ENCODE measurements at regions not wholly inside any gene's neighbourhood (a gene's known extent, or its start where the extent isn't known, plus 50 kb on each side); places are given as distances from the start of the nearest gene placed in this dataset.

DNA sequence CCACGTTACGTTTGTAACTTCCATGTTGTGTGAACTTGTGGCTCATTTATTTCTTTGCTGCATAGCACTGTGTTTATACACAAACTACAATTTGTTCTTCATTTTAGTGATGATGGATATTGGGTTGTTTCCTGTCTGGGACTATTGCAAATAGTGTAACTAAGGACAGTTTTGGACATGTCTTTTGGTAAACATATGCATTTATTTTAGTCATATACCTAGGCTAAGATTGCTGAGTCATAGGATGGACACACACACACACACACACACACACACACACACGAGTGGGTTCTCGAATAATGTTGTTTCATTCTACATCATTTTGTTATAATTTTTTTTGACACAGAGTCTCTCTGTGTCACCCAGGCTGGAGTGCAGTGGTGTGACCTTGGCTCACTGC is 123.5 kb upstream of the CAND1 start:
- H3K27me3 ChIP-seq (replicated peaks; ENCODE audit: control insufficient read depth, insufficient read depth, low read length), result no peaks in the 10 kb centered on the region; the same call in 1 of the 2 replicates
- H3K4me3 ChIP-seq (replicated peaks; ENCODE audit: low read depth, low read length), result no peak overlapping the region
- no peak for TF ChIP-seq CTCF (IDR thresholded peaks at IDR 0.05; ENCODE audit: insufficient read depth, low read length, poor library complexity, severe bottlenecking)
- DNase-seq (ENCODE audit: extremely low read depth, insufficient read length), result no peak
- no peaks in the 10 kb centered on the region for H3K36me3 ChIP-seq (ENCODE audit: control insufficient read depth, insufficient read depth, low read length)

GRCh38 chr12:67147030-67147429 is 122.1 kb upstream of the CAND1 start:
- Histone ChIP-seq H3K27me3 (replicated peaks; ENCODE audit: control insufficient read depth, insufficient read depth, low read length) (no peaks in the 10 kb centered on the region), H3K4me3 (replicated peaks; ENCODE audit: low read depth, low read length) (no peak overlapping the region), H3K36me3 (ENCODE audit: control insufficient read depth, insufficient read depth, low read length) (no peaks in the 10 kb centered on the region)
- no peak for DNase-seq (ENCODE audit: extremely low read depth, insufficient read length)
- TF ChIP-seq CTCF (IDR thresholded peaks at IDR 0.05; ENCODE audit: insufficient read depth, low read length, poor library complexity, severe bottlenecking), result no peak

DNA sequence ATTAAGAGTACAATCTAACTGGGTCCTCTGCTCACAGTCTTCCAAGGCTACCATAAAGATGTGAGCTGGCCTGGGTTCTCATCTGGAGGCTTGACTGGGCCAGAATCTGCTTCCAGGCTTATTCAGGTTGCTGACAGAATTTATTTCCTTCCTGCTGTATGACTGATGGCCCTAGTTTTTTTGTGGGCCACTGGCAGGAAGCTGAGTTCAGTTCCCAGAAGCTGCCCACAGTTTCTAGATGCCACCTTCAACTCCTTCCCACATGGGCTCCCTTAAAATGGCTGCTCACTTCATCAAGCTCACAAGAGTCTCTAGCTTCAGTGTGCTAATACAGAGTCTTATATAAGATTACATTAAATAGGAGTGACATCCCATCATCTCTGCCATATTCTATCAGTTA is 121.7 kb upstream of the CAND1 start:
- DNase-seq (ENCODE audit: extremely low read depth, insufficient read length), result no peak
- H3K27me3 ChIP-seq (replicated peaks; ENCODE audit: control insufficient read depth, insufficient read depth, low read length), result no peaks in the 10 kb centered on the region
- TF ChIP-seq CTCF (IDR thresholded peaks at IDR 0.05; ENCODE audit: insufficient read depth, low read length, poor library complexity, severe bottlenecking), result no peak
- no peak overlapping the region for H3K4me3 ChIP-seq (replicated peaks; ENCODE audit: low read depth, low read length)
- no peaks in the 10 kb centered on the region for H3K36me3 ChIP-seq (ENCODE audit: control insufficient read depth, insufficient read depth, low read length)

DNA sequence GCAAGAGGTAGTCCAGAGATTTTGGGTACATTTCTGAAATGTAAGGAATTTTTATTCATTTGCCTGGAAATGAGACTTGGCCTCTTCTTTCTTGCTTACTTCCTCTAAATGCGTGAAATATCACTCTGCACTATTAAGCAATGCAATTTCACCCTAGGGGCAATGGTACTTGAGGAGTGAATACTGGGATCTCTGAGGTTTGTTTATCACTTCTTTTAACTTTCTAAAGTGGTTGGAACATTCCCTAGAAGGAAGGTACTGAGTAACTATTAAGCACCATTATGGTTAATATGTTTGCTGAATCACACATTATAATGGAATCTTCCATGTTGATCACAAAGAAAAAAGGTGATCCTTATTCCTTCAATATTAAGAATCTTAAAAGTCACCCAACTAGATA is 120.9 kb upstream of the CAND1 start:
- H3K36me3 ChIP-seq (ENCODE audit: control insufficient read depth, insufficient read depth, low read length), result no peaks in the 10 kb centered on the region
- no peak overlapping the region for H3K4me3 ChIP-seq (replicated peaks; ENCODE audit: low read depth, low read length)
- DNase-seq (ENCODE audit: extremely low read depth, insufficient read length), result no peak
- H3K27me3 ChIP-seq (replicated peaks; ENCODE audit: control insufficient read depth, insufficient read depth, low read length), result no peaks in the 10 kb centered on the region
- no peak for TF ChIP-seq CTCF (IDR thresholded peaks at IDR 0.05; ENCODE audit: insufficient read depth, low read length, poor library complexity, severe bottlenecking)

DNA sequence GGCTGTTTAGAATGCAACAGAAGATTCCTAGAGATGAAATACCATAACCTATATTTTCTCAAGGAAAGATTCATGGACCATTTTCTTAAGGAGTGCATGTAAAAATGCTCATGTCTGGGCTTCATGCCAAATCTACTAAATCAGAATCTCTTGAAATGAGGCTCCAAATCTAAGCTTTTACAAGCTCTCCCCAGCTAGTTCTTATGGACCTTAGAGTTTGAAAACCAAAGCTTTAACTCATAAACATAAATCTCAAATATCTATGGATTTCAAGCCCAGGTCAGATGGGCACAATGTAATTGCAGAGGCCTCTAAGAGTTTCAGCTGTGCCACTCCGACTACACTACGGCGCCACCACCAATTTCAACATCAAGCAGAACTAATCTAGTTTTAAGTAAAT is 117.3 kb upstream of the CAND1 start:
- no peak for TF ChIP-seq CTCF (IDR thresholded peaks at IDR 0.05; ENCODE audit: insufficient read depth, low read length, poor library complexity, severe bottlenecking)

DNA sequence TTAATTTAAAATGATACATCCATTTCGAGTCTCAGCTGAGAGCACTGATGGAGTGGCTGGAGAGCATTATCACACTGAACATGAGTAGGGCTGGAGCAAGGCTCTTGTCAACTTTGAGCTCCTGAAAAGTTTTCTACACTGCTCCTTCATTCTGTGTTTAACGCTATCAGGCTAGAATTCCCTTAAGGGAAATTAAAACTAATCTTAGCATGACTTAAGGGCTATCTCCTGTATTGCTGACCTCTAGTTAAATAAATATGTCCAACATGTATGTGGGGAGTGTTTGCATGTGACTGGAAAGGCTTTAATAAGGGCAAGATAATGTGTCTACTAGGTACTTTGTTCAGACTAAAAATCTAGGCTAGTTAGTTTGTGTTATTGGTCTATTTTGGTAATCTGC is 116.7 kb upstream of the CAND1 start:
- Histone ChIP-seq H3K27me3 (replicated peaks; ENCODE audit: control insufficient read depth, insufficient read depth, low read length) (no peaks in the 10 kb centered on the region), H3K36me3 (ENCODE audit: control insufficient read depth, insufficient read depth, low read length) (no peaks in the 10 kb centered on the region), H3K4me3 (replicated peaks; ENCODE audit: low read depth, low read length) (no peak overlapping the region)
- TF ChIP-seq CTCF (IDR thresholded peaks at IDR 0.05; ENCODE audit: insufficient read depth, low read length, poor library complexity, severe bottlenecking), result no peak
- DNase-seq (ENCODE audit: extremely low read depth, insufficient read length), result no peak

More for the DNA sequence above, 117.3 kb upstream of the CAND1 start:
- no peaks in the 10 kb centered on the region for H3K36me3 ChIP-seq (ENCODE audit: control insufficient read depth, insufficient read depth, low read length)
- no peak for DNase-seq (ENCODE audit: extremely low read depth, insufficient read length)
- no peaks in the 10 kb centered on the region for H3K27me3 ChIP-seq (replicated peaks; ENCODE audit: control insufficient read depth, insufficient read depth, low read length)
- no peak overlapping the region for H3K4me3 ChIP-seq (replicated peaks; ENCODE audit: low read depth, low read length)
